ENCODE measurements at regions not wholly inside any gene's neighbourhood (a gene's known extent, or its start where the extent isn't known, plus 50 kb on each side); places are given as distances from the start of the nearest gene placed in this dataset.
"Not testable (repeated sequence)": the region's sequence is repeated elsewhere in the genome, so short reads cannot be mapped to it uniquely, and the experiment has no call there.

- DNase-seq (ENCODE audit: insufficient read length, low spot score) (no peak), FAIRE-seq (no peak)
- TF ChIP-seq CTCF (IDR thresholded peaks at IDR 0.05; ENCODE audit: insufficient read depth, missing control alignments) = no peak
These were observed 365.3 kb upstream of the EPHA3 start for GRCh38 chr3:88742106-88742505.

GRCh38 chr3:88742674-88743507, 364.5 kb upstream of the EPHA3 start:
- DNase-seq (ENCODE audit: insufficient read length, low spot score) (no peak), FAIRE-seq (no peak)
- no peak for TF ChIP-seq CTCF (IDR thresholded peaks at IDR 0.05; ENCODE audit: insufficient read depth, missing control alignments)

GRCh38 chr3:88744896-88745295, 362.5 kb upstream of the EPHA3 start:
- no peak for DNase-seq (ENCODE audit: insufficient read length, low spot score)
- no peak for TF ChIP-seq CTCF (IDR thresholded peaks at IDR 0.05; ENCODE audit: insufficient read depth, missing control alignments)
- FAIRE-seq = no peak

GRCh38 chr3:88747145-88747544, 360.3 kb upstream of the EPHA3 start:
- not testable (repeated sequence) for DNase-seq (ENCODE audit: insufficient read length, low spot score); FAIRE-seq

GRCh38 chr3:88758676-88759075, 348.7 kb upstream of the EPHA3 start:
- no peak for TF ChIP-seq CTCF (IDR thresholded peaks at IDR 0.05; ENCODE audit: insufficient read depth, missing control alignments)
- no peak for DNase-seq (ENCODE audit: insufficient read length, low spot score)
- no peak for FAIRE-seq

- DNase-seq (ENCODE audit: insufficient read length, low spot score) = no peak
- no peak for FAIRE-seq
- TF ChIP-seq CTCF (IDR thresholded peaks at IDR 0.05; ENCODE audit: insufficient read depth, missing control alignments) = no peak
These were observed 339.7 kb upstream of the EPHA3 start for GRCh38 chr3:88767746-88768145.

GRCh38 chr3:88773766-88774165, 333.7 kb upstream of the EPHA3 start:
- TF ChIP-seq CTCF (IDR thresholded peaks at IDR 0.05; ENCODE audit: insufficient read depth, missing control alignments) = no peak
- DNase-seq (ENCODE audit: insufficient read length, low spot score) (no peak), FAIRE-seq (no peak)

Data from D721Med (cell line).